GM12891 (cell line): ENCODE measurements at regions not wholly inside any gene's neighbourhood (a gene's known extent, or its start where the extent isn't known, plus 50 kb on each side); places are given as distances from the start of the nearest gene placed in this dataset.
"Not testable (repeated sequence)": the region's sequence is repeated elsewhere in the genome, so short reads cannot be mapped to it uniquely, and the experiment has no call there.

ENCODE experiments used
- DNase-seq: peaks from one replicate; pipeline ENCODE4 v3.0.0; 2011; ENCODE audit warnings: low spot score; ENCODE audit not compliant: insufficient read length
- FAIRE-seq: peaks from 2 replicates; lab custom pipeline; 2011; peaks lifted over from hg19 to GRCh38; lab: Jason Lieb, UNC
- PAX5 ChIP-seq: IDR thresholded peaks from 2 replicates; pipeline ENCODE4 v1.6.1; 2011; ENCODE audit warnings: low read length, moderate library complexity, mild to moderate bottlenecking; ENCODE audit not compliant: insufficient read depth, severe bottlenecking
- POLR2A ChIP-seq: IDR thresholded peaks from 2 replicates; pipeline ENCODE4 v1.6.1; 2011; ENCODE audit warnings: low read depth, low read length, control low read depth
- POLR2AphosphoS5 ChIP-seq: IDR thresholded peaks from 2 replicates; pipeline ENCODE4 v1.6.1; 2011; ENCODE audit warnings: low read depth, low read length, control low read depth
- POU2F2 ChIP-seq: IDR thresholded peaks from 2 replicates; pipeline ENCODE4 v1.6.1; 2011; ENCODE audit warnings: low read depth, mild to moderate bottlenecking, control low read depth, low read length, moderate library complexity
- SPI1 ChIP-seq: IDR thresholded peaks from 2 replicates; pipeline ENCODE4 v1.6.1; 2011; ENCODE audit warnings: low read depth, low read length, control low read depth
- TAF1 ChIP-seq: IDR thresholded peaks from 2 replicates; pipeline ENCODE4 v1.6.1; 2011; ENCODE audit warnings: low read depth, low read length, control low read depth

DNA sequence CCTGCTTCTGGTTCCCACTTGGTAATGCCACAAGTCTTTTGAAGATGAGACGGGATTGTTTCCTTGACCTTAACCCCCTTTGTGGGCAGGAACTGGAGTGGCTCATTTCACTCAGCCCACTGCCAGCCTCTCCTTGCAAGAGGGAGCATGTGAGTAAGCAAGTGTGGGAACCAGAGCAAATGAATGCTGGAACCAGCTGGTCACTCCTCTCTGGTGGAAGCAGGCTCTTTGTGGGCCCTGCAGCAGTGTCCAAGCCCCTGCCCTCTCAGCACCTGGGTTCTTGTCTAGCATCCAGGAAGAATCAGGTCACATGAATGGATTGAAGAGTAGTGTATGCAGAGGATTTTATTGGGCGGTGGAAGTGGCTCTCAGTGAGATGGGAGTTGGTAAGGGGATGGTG, 944.5 kb downstream of the QKI start:
- TF ChIP-seq POLR2AphosphoS5: no peak
- no peak for TF ChIP-seq PAX5
- TF ChIP-seq POU2F2: no peak
- no peak for TF ChIP-seq POLR2A
- TF ChIP-seq TAF1: no peak
- no peak for TF ChIP-seq SPI1
- FAIRE-seq (no peak), DNase-seq (no peak)

DNA sequence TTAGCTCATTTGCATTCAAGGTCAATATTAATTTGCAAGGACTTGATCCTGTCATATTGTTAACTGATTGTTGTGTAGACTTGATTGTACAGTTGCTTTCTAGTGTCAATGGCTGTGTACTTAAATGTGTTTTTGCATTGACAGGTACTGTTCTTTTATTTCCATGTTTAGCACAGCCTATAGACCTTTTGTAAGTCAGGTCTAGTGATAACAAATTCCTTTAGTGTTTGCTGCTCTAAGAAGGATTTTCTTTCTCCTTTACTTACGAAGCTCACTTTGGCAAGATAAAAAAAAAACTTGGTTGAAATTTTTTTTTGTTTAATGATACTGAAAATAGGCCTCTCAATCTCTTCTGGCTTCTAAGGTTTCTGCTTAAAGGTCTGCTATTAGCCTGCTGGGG, 942.3 kb downstream of the QKI start:
- TF ChIP-seq PAX5 (no peak), POLR2AphosphoS5 (no peak), POLR2A (no peak), POU2F2 (no peak), SPI1 (no peak), TAF1 (no peak)
- FAIRE-seq: no peak
- no peak for DNase-seq

- DNase-seq: no peak
- TF ChIP-seq PAX5 (no peak), TAF1 (no peak), POLR2A (no peak), SPI1 (no peak), POLR2AphosphoS5 (no peak), POU2F2 (no peak)
- FAIRE-seq: no peak
Measured at GRCh38 chr6:164347455-164347854, 932.9 kb downstream of the QKI start.

GRCh38 chr6:164346631-164347030, 932.1 kb downstream of the QKI start:
- TF ChIP-seq PAX5 (no peak), POLR2A (no peak), POU2F2 (no peak), TAF1 (no peak), POLR2AphosphoS5 (no peak), SPI1 (no peak)
- DNase-seq (no peak), FAIRE-seq (no peak)

- TF ChIP-seq POLR2AphosphoS5 (no peak), TAF1 (no peak), PAX5 (no peak), SPI1 (no peak), POU2F2 (no peak), POLR2A (no peak)
- no peak for DNase-seq
- no peak for FAIRE-seq
Measured at GRCh38 chr6:164345806-164346496, 931.4 kb downstream of the QKI start.

DNA sequence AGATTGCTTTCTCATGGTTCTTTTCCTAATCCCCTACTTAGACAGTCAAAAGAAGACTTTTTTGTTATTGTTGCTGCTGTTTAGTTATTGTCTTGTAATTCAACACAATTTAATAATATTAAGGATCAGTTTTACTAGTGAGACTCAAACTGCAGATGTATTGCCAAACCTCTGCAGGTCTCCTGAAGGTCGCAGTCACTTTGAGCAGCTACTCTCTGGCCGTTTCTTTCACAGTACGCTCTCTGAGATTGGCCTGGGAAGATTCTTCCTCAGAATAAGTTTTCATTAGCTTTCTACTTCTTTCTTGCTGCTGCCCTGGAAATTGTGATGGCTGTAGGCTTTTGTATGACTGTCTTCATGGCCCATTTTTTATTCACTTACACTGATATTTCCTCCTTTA, 930.8 kb downstream of the QKI start:
- DNase-seq (no peak), FAIRE-seq (no peak)
- TF ChIP-seq POU2F2: no peak
- TF ChIP-seq POLR2A: no peak
- TF ChIP-seq POLR2AphosphoS5: no peak
- TF ChIP-seq SPI1: no peak
- TF ChIP-seq TAF1: no peak
- no peak for TF ChIP-seq PAX5

GRCh38 chr6:164344801-164345291, 930.3 kb downstream of the QKI start:
- no peak for TF ChIP-seq POLR2AphosphoS5
- TF ChIP-seq TAF1: no peak
- TF ChIP-seq POLR2A: no peak
- FAIRE-seq (no peak), DNase-seq (no peak)

DNA sequence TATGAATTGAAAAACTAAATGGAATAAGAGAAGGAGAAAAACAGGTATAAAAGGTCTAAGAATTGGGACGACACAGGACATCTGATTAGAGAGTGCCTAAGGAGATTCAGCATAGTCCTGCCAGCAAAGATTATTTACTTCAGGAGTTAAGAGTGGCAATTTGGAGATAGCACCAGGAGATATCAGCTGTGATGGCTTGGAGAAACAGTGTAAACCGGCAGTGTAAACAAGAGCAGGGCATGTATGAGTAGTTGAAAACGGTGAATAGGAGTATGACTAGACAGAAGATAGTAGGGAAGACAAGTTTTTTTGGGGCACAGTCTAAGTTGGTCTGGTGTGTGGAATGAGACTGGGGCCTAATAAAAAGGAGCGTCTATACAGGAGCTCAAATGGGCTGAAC, 924.9 kb downstream of the QKI start:
- not testable (repeated sequence) for DNase-seq, FAIRE-seq

- no peak for DNase-seq
- FAIRE-seq: no peak
- TF ChIP-seq POLR2AphosphoS5: no peak
- TF ChIP-seq POLR2A: no peak
- TF ChIP-seq TAF1: no peak
- TF ChIP-seq SPI1: no peak
- TF ChIP-seq PAX5: no peak
- TF ChIP-seq POU2F2: no peak
Measured at GRCh38 chr6:164337925-164338397, 923.4 kb downstream of the QKI start.

GRCh38 chr6:164337024-164337924, 922.8 kb downstream of the QKI start:
- DNase-seq: no peak
- TF ChIP-seq POLR2AphosphoS5 (no peak), TAF1 (no peak), POLR2A (no peak), PAX5 (no peak), POU2F2 (no peak), SPI1 (no peak)
- FAIRE-seq: no peak
